Fibroblast of the aortic adventitia (primary cell): ENCODE measurements at regions not wholly inside any gene's neighbourhood (a gene's known extent, or its start where the extent isn't known, plus 50 kb on each side); places are given as distances from the start of the nearest gene placed in this dataset.

Experiments
- DNase-seq: peaks from one replicate; pipeline ENCODE4 v3.0.0-alpha.2; 2010; ENCODE audit warnings: low read depth
- H3K4me3 ChIP-seq: 2 replicates; pipeline ENCODE4 v1.5.1; 2011; ENCODE audit warnings: low read depth, mild to moderate bottlenecking, control low read depth, low read length, moderate library complexity
- TF ChIP-seq, protein P1 (sequence below): IDR thresholded peaks from 2 replicates; pipeline ENCODE4 v1.5.1; 2011; ENCODE audit warnings: mild to moderate bottlenecking, low read length, control low read depth, inconsistent platforms; ENCODE audit not compliant: insufficient read depth

DNA sequence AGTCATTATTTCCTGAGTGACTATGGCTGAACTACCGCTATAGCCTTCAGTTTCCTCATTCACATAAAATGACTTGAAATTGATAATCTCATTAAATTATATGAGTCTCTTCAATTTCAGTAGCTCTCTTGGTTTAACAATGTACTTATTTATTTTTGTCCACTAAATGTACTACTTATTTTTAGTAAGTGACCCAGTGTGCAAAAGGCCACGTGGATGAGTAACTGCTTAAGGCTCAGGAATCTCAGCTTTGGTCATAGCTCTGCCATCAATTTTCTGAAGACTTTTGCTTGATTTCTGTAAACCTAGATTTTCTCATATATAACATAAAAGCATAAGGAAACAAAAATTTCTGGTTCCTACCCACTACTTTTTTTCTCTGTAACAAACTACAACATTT lies 1132.9 kb upstream of the CDH8 start:
- H3K4me3 ChIP-seq, result no peak overlapping the region
- DNase-seq, result no peak
- TF ChIP-seq, protein P1, sequence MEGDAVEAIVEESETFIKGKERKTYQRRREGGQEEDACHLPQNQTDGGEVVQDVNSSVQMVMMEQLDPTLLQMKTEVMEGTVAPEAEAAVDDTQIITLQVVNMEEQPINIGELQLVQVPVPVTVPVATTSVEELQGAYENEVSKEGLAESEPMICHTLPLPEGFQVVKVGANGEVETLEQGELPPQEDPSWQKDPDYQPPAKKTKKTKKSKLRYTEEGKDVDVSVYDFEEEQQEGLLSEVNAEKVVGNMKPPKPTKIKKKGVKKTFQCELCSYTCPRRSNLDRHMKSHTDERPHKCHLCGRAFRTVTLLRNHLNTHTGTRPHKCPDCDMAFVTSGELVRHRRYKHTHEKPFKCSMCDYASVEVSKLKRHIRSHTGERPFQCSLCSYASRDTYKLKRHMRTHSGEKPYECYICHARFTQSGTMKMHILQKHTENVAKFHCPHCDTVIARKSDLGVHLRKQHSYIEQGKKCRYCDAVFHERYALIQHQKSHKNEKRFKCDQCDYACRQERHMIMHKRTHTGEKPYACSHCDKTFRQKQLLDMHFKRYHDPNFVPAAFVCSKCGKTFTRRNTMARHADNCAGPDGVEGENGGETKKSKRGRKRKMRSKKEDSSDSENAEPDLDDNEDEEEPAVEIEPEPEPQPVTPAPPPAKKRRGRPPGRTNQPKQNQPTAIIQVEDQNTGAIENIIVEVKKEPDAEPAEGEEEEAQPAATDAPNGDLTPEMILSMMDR, result no peak

DNA sequence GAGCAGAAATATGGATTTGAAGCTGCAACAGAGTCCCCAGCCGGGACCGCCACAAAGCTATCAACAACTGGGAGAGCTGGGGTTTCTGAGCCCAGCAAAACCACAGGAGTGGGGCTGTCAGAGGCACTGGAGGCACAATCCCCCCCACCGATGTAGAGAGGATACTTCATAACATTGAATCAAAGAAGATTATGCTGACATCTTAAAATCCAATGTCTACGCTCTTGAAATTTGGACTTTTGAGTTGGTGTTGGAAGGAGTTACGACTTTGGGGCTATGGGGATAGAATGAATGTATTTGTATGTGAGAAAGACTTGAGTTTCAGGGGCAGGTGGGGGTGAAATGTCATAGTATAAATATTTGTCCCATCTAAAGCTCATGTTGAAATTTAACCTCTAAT lies 1121.6 kb upstream of the CDH8 start:
- no peak overlapping the region for H3K4me3 ChIP-seq
- DNase-seq, result no peak
- TF ChIP-seq, protein P1, result no peak

DNA sequence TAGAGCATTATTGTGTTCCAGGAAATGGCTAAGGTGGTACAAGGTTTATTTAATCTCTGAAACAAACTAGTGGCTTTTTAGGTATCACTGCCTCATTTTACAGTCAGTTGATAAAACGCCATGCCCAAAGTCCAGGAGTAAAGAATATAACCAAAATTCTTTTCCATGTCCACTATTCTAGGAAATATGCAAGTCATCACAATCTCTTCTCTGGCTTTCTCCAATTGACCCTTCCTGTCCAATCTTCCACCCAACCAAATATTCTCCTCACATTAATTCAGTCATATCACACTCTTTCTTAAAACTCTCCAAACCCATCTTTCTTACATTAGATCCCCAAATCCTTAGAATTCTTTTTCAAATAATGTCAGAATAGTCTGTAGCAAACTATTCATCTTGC lies 1110.0 kb upstream of the CDH8 start:
- TF ChIP-seq, protein P1, result no peak
- H3K4me3 ChIP-seq, result no peak overlapping the region
- DNase-seq, result no peak

DNA sequence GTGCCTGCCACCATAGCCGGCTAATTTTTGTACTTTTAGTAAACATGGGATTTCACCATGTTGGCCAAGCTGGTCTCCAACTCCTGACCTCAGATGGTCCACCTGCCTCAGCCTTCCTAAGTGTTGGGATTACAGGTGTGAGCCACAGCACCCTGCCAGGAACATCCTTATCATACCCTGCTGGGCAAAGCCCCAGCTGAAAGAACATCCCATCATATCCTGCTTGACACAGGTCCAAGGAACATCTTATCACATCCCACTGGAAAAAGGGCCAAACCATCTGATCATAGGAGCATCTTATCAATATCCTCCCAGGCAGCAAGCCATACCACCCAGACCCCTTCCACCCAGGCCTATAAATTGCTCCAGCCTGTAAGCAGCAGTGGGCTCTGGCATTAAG lies 1109.2 kb upstream of the CDH8 start:
- TF ChIP-seq, protein P1, result no peak
- H3K4me3 ChIP-seq, result no peak overlapping the region
- no peak for DNase-seq

DNA sequence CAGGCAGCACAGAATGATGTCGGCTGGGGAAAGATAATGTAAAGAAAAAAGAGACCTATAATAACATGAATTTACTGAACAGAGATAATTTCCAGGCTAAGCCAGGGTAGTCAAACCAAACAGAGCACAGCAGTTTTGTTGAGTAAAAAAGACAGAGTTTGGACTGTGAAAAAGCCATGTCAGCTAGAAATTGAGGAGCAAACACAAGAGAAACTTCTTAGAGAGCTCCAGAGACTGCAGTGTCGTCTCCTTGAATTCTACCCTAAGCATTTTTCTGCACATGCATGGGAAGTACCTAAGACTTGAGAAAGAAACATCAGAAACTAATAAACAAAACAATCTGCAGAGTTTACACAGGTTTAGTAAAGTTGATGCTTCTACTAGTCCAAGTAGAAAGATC lies 1098.8 kb upstream of the CDH8 start:
- no peak for DNase-seq
- TF ChIP-seq, protein P1, result no peak
- H3K4me3 ChIP-seq, result no peak overlapping the region

DNA sequence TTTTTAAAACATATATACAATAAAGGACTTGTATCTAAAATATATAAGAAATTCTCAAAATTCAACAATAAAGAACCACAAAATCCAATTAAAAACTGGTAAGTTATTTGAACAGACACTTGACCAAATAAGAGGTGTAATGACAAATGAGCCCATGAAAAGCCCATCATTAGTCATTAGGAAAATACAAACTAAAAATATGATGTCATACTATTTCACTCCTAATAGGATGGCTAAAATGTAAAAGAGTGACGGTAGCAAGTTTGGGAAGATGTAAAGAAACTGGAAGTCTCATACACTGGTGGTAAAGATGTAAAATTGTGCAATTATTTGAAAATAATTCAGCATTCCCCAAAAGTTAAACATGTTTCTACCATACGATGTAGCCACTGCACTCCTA lies 1095.3 kb upstream of the CDH8 start:
- no peak for DNase-seq
- TF ChIP-seq, protein P1, result no peak
- H3K4me3 ChIP-seq, result no peak overlapping the region

DNA sequence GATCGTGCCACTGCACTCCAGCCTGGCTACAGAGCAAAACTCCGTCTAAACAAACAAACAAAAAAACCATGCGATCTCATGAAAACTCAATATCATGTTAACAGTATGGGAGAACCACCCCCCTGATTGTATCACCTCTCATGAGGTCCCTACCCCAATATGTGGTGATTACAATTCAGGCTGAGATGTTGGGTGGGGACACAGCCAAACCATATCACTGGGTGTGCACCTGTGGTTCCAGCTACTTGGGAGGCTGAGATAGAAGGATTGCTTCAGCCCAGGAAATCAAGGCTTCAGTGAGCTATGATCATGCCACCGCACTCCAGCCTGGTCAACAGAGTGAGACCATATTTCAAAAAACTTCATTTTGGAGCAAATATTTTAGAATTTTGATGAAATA lies 1094.7 kb upstream of the CDH8 start:
- no peak overlapping the region for H3K4me3 ChIP-seq
- TF ChIP-seq, protein P1, result no peak
- DNase-seq, result no peak
